ENCODE measurements at regions not wholly inside any gene's neighbourhood (a gene's known extent, or its start where the extent isn't known, plus 50 kb on each side); places are given as distances from the start of the nearest gene placed in this dataset.

- Histone ChIP-seq H3K4me3 (ENCODE audit: control insufficient read depth in 2 of 3, extremely low read depth in 1 of 3, insufficient read depth in 2 of 3, low read depth in 1 of 3, low read length in 3 of 3) (no peak overlapping the region), H3K4me2 (ENCODE audit: control insufficient read depth, extremely low read depth, insufficient read depth, low read depth, low read length) (no peak overlapping the region), H2AFZ (ENCODE audit: control insufficient read depth, low read length) (no peak overlapping the region), H3K9me3 (ENCODE audit: control insufficient read depth, low read depth, low read length) (no peaks in the 10 kb centered on the region), H4K20me1 (ENCODE audit: control insufficient read depth, extremely low read depth, insufficient read depth, low read length) (no peaks in the 10 kb centered on the region), H3K36me3 (ENCODE audit: control insufficient read depth in 2 of 2, extremely low read depth in 1 of 2, insufficient read depth in 2 of 2, low read length in 2 of 2) (no peaks in the 10 kb centered on the region), H3K9me1 (ENCODE audit: control insufficient read depth, extremely low read depth, insufficient read depth, low read length) (no peaks in the 10 kb centered on the region), H3K27me3 (ENCODE audit: control insufficient read depth, extremely low read depth, insufficient read depth, low read length) (no peaks in the 10 kb centered on the region), H3K9ac (ENCODE audit: control insufficient read depth, extremely low read depth, insufficient read depth, low read length) (no peak overlapping the region), H3K4me1 (ENCODE audit: control insufficient read depth, extremely low read depth, insufficient read depth, low read length) (no peaks in the 10 kb centered on the region), H3K79me2 (ENCODE audit: control insufficient read depth, insufficient read depth, low read length) (no peaks in the 10 kb centered on the region), H3K27ac (ENCODE audit: control insufficient read depth, insufficient read depth, low read length) (no peak overlapping the region)
- dilution Hi-C loops (cut with MboI; ENCODE audit: extremely low pct_ligation_motif_present, low sequenced_read_pairs) = no loop called here
- FAIRE-seq (no peak), DNase-seq (ENCODE audit: low read depth, low spot score) (no peak)
- no peak for TF ChIP-seq EZH2 (IDR thresholded peaks at IDR 0.05; ENCODE audit: low read length)
- TF ChIP-seq CTCF (optimal IDR thresholded peaks at IDR 0.05 in 1 of 3, IDR thresholded peaks at IDR 0.05 in 1 of 3, conservative IDR thresholded peaks at IDR 0.05 in 1 of 3; ENCODE audit: extremely low read depth in 1 of 3, insufficient read depth in 2 of 3, low read length in 3 of 3) = no peak
Observed at GRCh38 chr6:22008248-22008836, 288.5 kb downstream of the PRL start.

GRCh38 chr6:22010102-22010501 is 286.7 kb downstream of the PRL start:
- no peak overlapping the region for H3K9ac ChIP-seq (ENCODE audit: control insufficient read depth, extremely low read depth, insufficient read depth, low read length)
- H2AFZ ChIP-seq (ENCODE audit: control insufficient read depth, low read length) = no peak overlapping the region
- no peaks in the 10 kb centered on the region for H3K27me3 ChIP-seq (ENCODE audit: control insufficient read depth, extremely low read depth, insufficient read depth, low read length)
- no peaks in the 10 kb centered on the region for H3K79me2 ChIP-seq (ENCODE audit: control insufficient read depth, insufficient read depth, low read length)
- dilution Hi-C loops (cut with MboI; ENCODE audit: extremely low pct_ligation_motif_present, low sequenced_read_pairs) = no loop called here
- H3K4me1 ChIP-seq (ENCODE audit: control insufficient read depth, extremely low read depth, insufficient read depth, low read length) = no peaks in the 10 kb centered on the region
- H3K27ac ChIP-seq (ENCODE audit: control insufficient read depth, insufficient read depth, low read length) = no peak overlapping the region
- H3K36me3 ChIP-seq (ENCODE audit: control insufficient read depth in 2 of 2, extremely low read depth in 1 of 2, insufficient read depth in 2 of 2, low read length in 2 of 2) = no peaks in the 10 kb centered on the region
- TF ChIP-seq EZH2 (IDR thresholded peaks at IDR 0.05; ENCODE audit: low read length) = no peak
- TF ChIP-seq CTCF (optimal IDR thresholded peaks at IDR 0.05 in 1 of 3, IDR thresholded peaks at IDR 0.05 in 1 of 3, conservative IDR thresholded peaks at IDR 0.05 in 1 of 3; ENCODE audit: extremely low read depth in 1 of 3, insufficient read depth in 2 of 3, low read length in 3 of 3) = no peak
- DNase-seq (ENCODE audit: low read depth, low spot score) (no peak), FAIRE-seq (no peak)
- H4K20me1 ChIP-seq (ENCODE audit: control insufficient read depth, extremely low read depth, insufficient read depth, low read length) = no peaks in the 10 kb centered on the region
- H3K4me2 ChIP-seq (ENCODE audit: control insufficient read depth, extremely low read depth, insufficient read depth, low read depth, low read length) = no peak overlapping the region
- H3K9me1 ChIP-seq (ENCODE audit: control insufficient read depth, extremely low read depth, insufficient read depth, low read length) = no peaks in the 10 kb centered on the region
- H3K9me3 ChIP-seq (ENCODE audit: control insufficient read depth, low read depth, low read length) = no peaks in the 10 kb centered on the region
- no peak overlapping the region for H3K4me3 ChIP-seq (ENCODE audit: control insufficient read depth in 2 of 3, extremely low read depth in 1 of 3, insufficient read depth in 2 of 3, low read depth in 1 of 3, low read length in 3 of 3)

Measured in keratinocyte (primary cell).